C4-2B (cell line): ENCODE measurements at regions not wholly inside any gene's neighbourhood (a gene's known extent, or its start where the extent isn't known, plus 50 kb on each side); places are given as distances from the start of the nearest gene placed in this dataset.

ENCODE experiments used
- H3K27ac ChIP-seq: fragments of 450-650 bp; 2 replicates; pipeline ENCODE4 v1.5.1; 2017
- ZFX ChIP-seq: fragments of 450-650 bp; IDR thresholded peaks from 2 replicates; pipeline ENCODE4 v1.6.1; 2017
- TF ChIP-seq, protein P1 (sequence below): fragments of 450-650 bp; conservative IDR thresholded peaks from 2 replicates; pipeline ENCODE4 v1.5.1; 2017; ENCODE audit warnings: mild to moderate bottlenecking

DNA sequence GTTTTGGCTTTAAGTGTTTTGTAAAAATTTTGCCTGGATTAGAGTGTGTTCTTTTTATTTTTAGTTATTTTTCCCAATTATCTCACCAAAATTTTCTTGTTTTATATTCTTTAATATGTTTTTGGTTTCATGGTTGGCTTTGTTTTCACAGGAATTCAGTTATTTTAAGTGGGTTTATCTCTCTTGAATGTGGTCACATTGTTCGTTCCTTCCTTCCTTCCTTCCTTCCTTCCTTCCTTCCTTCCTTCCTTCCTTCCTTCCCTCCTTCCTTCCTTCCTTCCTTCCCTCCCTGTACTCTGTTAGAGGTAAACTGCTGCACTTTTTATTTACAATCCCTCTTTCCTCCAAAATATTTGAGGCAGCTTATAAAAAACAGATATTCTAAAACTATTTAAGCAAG lies 672.9 kb upstream of the CITED2 start:
- no peak overlapping the region for H3K27ac ChIP-seq
- no peak for TF ChIP-seq ZFX
- TF ChIP-seq, protein P1, sequence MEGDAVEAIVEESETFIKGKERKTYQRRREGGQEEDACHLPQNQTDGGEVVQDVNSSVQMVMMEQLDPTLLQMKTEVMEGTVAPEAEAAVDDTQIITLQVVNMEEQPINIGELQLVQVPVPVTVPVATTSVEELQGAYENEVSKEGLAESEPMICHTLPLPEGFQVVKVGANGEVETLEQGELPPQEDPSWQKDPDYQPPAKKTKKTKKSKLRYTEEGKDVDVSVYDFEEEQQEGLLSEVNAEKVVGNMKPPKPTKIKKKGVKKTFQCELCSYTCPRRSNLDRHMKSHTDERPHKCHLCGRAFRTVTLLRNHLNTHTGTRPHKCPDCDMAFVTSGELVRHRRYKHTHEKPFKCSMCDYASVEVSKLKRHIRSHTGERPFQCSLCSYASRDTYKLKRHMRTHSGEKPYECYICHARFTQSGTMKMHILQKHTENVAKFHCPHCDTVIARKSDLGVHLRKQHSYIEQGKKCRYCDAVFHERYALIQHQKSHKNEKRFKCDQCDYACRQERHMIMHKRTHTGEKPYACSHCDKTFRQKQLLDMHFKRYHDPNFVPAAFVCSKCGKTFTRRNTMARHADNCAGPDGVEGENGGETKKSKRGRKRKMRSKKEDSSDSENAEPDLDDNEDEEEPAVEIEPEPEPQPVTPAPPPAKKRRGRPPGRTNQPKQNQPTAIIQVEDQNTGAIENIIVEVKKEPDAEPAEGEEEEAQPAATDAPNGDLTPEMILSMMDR = no peak

- TF ChIP-seq, protein P1 = no peak
- no peak for TF ChIP-seq ZFX
- H3K27ac ChIP-seq = no peak overlapping the region
Measured at GRCh38 chr6:140046016-140046632, 671.7 kb upstream of the CITED2 start.

DNA sequence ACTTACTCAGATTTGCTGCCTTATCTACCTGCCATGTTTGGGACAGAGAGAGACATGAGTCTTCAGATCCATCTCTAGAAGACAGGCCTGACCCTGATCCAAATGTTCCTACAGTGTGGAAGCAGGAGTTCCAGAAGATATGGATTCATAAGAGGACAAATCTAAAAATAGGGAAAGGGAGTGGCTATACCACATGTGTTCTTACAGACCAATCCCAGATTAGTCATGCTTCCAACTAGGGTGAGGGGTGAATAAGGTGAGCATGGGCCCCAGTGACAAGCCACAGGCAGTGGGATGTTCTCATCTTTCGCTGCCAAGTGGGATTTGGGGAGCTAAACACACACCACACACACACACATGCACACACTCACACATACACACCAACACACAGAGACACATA lies 670.7 kb upstream of the CITED2 start:
- H3K27ac ChIP-seq = no peak overlapping the region
- TF ChIP-seq, protein P1 = no peak
- no peak for TF ChIP-seq ZFX

DNA sequence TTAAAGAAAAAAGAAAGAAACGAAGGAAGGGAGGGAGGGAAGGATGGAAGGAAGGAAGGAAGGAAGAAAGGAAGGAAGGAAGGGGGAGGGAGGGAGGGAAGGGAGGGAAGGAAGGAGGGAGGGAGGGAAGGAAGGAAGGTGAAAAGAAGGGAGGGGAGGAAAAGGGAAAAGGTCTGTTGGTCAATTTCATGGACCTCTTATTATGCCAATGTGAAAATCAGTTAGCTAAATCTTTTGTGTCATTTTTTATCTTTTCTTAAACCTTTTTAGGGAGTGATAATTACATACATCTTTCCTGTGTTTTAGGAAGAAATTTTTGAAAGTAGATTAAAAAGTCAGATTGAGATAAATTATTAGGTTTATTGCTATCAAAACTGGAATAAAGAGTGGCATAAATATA lies 670.2 kb upstream of the CITED2 start:
- H3K27ac ChIP-seq = no peak overlapping the region
- TF ChIP-seq ZFX = no peak
- TF ChIP-seq, protein P1 = no peak

DNA sequence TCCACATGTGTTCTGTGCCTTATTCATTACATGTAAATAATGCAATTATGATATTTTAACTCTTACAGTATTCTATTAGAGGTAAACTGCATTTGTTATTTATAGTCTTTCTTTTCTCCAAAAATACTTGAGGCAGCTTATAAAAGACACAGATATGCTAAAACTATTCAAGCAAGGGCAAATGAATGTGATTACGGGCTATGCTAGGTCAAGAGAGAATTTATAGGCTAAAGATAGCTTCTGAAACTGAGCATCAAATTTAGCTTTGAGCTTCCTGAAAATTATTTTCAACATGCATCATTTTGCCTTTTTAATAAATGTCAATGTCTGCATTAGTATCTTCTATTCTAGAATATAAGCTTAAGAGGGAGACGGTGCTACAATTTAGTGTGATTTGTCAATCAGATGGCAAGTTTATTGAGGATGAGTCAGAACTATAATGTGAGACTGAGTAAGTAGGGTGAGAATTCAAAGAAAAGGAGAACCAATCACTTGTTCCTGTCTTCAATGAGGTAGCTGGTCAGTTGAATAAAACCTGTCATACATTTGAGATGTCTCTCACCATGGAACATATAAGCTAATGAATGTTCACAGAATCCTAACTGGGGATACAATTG lies 669.4 kb upstream of the CITED2 start:
- no peak overlapping the region for H3K27ac ChIP-seq
- no peak for TF ChIP-seq ZFX
- TF ChIP-seq, protein P1 = no peak

- TF ChIP-seq ZFX = no peak
- TF ChIP-seq, protein P1 = no peak
- H3K27ac ChIP-seq = no peak overlapping the region
Measured at GRCh38 chr6:140043357-140043756, 668.9 kb upstream of the CITED2 start.

- TF ChIP-seq, protein P1 = no peak
- no peak for TF ChIP-seq ZFX
- no peak overlapping the region for H3K27ac ChIP-seq
Measured at GRCh38 chr6:140041571-140042332, 667.3 kb upstream of the CITED2 start.
